ENCODE measurements at regions not wholly inside any gene's neighbourhood (a gene's known extent, or its start where the extent isn't known, plus 50 kb on each side); places are given as distances from the start of the nearest gene placed in this dataset.

DNA sequence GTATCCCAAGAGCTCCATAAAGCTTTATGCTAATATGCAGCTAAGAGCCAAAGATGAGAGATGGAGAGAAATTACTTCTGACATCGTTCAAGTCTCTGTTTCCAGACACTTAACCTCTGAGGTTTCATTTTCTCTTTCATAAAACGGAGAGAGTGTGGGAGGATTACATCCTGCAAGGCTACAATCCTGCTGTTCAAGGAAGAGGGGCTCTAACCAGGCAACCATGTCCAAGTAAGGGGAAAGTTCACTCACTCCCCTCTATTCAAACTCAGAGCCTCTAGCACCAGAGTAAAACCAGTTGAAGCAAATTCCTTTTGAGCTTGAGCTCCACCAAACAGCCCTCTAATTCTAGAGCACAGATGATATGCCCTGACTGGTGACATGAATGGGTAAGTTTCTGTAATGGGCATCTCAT, 397.4 kb downstream of the NPIPA8 start:
- TF ChIP-seq CTCF (IDR thresholded peaks at IDR 0.05; ENCODE audit: insufficient read depth, low read depth, low read length), result no peak
- ChIA-PET POLR2A (no interaction called here), CTCF (interaction anchor here (0.6 kb wide), 1 partner anchor 430 kb away, joined by 3 read pairs; no protein-coding TSS in a partner anchor)
- H3K4me3 ChIP-seq (ENCODE audit: low read depth, low read length), result no peak overlapping the region
- DNase-seq (ENCODE audit: low read depth), result no peak
- no peaks in the 10 kb centered on the region for H3K36me3 ChIP-seq (ENCODE audit: control insufficient read depth, insufficient read depth, low read length)
- H3K27me3 ChIP-seq (ENCODE audit: control insufficient read depth, insufficient read depth, low read length), result no peaks in the 10 kb centered on the region

- CTCF ChIA-PET, result no interaction called here
- no peaks in the 10 kb centered on the region for H3K36me3 ChIP-seq (ENCODE audit: control insufficient read depth, insufficient read depth, low read length)
Observed at GRCh38 chr16:17938546-17938945, 398.0 kb downstream of the NPIPA8 start.

DNA sequence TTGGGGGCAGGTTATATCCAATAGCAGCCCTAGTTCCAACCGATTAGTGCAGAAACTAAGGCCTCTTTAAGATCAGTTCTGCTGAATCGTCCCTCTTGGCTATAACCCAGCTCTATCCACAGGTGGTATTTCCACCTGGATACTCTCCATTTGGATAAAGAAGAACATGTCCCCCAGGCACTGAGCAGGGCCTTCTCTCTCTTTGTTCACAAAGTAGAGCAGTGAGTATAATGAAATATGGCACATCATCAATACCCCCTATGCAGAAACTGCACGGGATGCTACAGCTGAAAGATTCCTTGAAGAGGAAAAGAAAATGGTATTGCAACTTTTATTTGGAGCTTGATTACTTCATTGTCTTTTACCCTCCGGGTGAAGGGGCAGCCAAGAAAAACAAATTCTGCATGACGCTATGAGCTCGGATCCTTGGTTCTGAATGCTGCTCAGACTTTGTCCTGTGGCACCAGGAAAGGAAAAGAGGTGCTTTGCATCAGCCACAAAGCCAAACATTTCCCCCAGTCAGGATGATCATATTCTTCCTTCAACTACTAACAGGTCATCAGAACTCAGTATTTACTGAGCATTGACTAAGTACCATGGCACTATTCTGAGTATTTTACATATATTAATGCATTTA, 399.7 kb downstream of the NPIPA8 start:
- no peak for TF ChIP-seq CTCF (IDR thresholded peaks at IDR 0.05; ENCODE audit: insufficient read depth, low read depth, low read length)
- H3K4me3 ChIP-seq (ENCODE audit: low read depth, low read length), result no peak overlapping the region
- H3K36me3 ChIP-seq (ENCODE audit: control insufficient read depth, insufficient read depth, low read length), result no peaks in the 10 kb centered on the region
- ChIA-PET POLR2A (no interaction called here), CTCF (no interaction called here)
- H3K27me3 ChIP-seq (ENCODE audit: control insufficient read depth, insufficient read depth, low read length), result no peaks in the 10 kb centered on the region
- no peak for DNase-seq (ENCODE audit: low read depth)

More at GRCh38 chr16:17938546-17938945, 398.0 kb downstream of the NPIPA8 start:
- no peak for DNase-seq (ENCODE audit: low read depth)
- no peak for TF ChIP-seq CTCF (IDR thresholded peaks at IDR 0.05; ENCODE audit: insufficient read depth, low read depth, low read length)
- Histone ChIP-seq H3K4me3 (ENCODE audit: low read depth, low read length) (no peak overlapping the region), H3K27me3 (ENCODE audit: control insufficient read depth, insufficient read depth, low read length) (no peaks in the 10 kb centered on the region)
- POLR2A ChIA-PET, result no interaction called here

DNA sequence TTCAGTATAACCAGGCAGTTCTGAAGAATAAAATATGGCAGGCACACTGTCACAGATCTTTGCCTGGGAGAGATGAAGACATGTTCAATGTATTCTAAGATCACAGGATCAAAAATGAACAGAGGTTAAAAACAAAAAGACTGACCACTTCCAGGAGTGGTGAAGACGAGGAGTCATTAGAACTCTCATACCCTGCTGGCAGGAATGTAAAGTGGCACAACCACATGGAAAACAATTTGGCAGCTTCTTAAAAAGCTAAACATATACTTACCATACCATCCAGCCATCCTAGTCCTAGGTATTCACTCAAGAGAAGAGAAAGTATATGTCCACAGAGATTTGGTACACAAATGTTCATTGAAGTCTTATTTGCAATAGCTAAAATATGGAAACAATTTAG, 406.3 kb downstream of the NPIPA8 start:
- ChIA-PET CTCF (no interaction called here), POLR2A (no interaction called here)
- Histone ChIP-seq H3K4me3 (ENCODE audit: low read depth, low read length) (no peak overlapping the region), H3K27me3 (ENCODE audit: control insufficient read depth, insufficient read depth, low read length) (no peaks in the 10 kb centered on the region), H3K36me3 (ENCODE audit: control insufficient read depth, insufficient read depth, low read length) (no peaks in the 10 kb centered on the region)
- no peak for DNase-seq (ENCODE audit: low read depth)
- no peak for TF ChIP-seq CTCF (IDR thresholded peaks at IDR 0.05; ENCODE audit: insufficient read depth, low read depth, low read length)

- ChIA-PET POLR2A (no interaction called here), CTCF (no interaction called here)
- no peaks in the 10 kb centered on the region for H3K36me3 ChIP-seq (ENCODE audit: control insufficient read depth, insufficient read depth, low read length)
- TF ChIP-seq CTCF (IDR thresholded peaks at IDR 0.05; ENCODE audit: insufficient read depth, low read depth, low read length), result no peak
- DNase-seq (ENCODE audit: low read depth), result no peak
- H3K27me3 ChIP-seq (ENCODE audit: control insufficient read depth, insufficient read depth, low read length), result no peaks in the 10 kb centered on the region
- H3K4me3 ChIP-seq (ENCODE audit: low read depth, low read length), result no peak overlapping the region
Observed at GRCh38 chr16:17926866-17927399, 409.6 kb downstream of the NPIPA8 start.
